HL-60 (cell line): ENCODE measurements at regions not wholly inside any gene's neighbourhood (a gene's known extent, or its start where the extent isn't known, plus 50 kb on each side); places are given as distances from the start of the nearest gene placed in this dataset.

Experiments used
- DNase-seq, 2 experiments: peaks; one replicate each; pipeline ENCODE4 v3.0.0-alpha.2; 2010 to 2020; ENCODE audit warnings: low read depth in 1 of 2, low spot score in 1 of 2
- H3K27ac ChIP-seq: fragments of 250-450 bp; sonication (Bioruptor Pico); replicated peaks from 2 replicates; pipeline ENCODE4 v1.5.1; 2020; ENCODE audit warnings: mild to moderate bottlenecking, moderate library complexity
- H3K27me3 ChIP-seq: fragments of 250-450 bp; sonication (Bioruptor Pico); 2 replicates; pipeline ENCODE4 v1.5.1; 2021; ENCODE audit warnings: mild to moderate bottlenecking, moderate library complexity; ENCODE audit not compliant: insufficient read depth, poor library complexity, severe bottlenecking
- H3K4me3 ChIP-seq: replicated peaks from 2 replicates; pipeline ENCODE4 v1.5.1; 2011; ENCODE audit warnings: mild to moderate bottlenecking, control low read depth, low read length; ENCODE audit not compliant: insufficient read depth
- CTCF ChIP-seq: IDR thresholded peaks from one replicate; pipeline ENCODE4 v1.5.1; 2011; ENCODE audit warnings: low read length, control low read depth, inconsistent platforms; ENCODE audit not compliant: insufficient read depth
- GABPA ChIP-seq: IDR thresholded peaks from 2 replicates; pipeline ENCODE4 v1.6.1; 2012; ENCODE audit warnings: low read depth
- POLR2AphosphoS5 ChIP-seq: IDR thresholded peaks from 2 replicates; pipeline ENCODE4 v1.6.1; 2012; ENCODE audit warnings: low read depth
- REST ChIP-seq: IDR thresholded peaks from 2 replicates; pipeline ENCODE4 v1.6.1; 2012; ENCODE audit warnings: low read depth; ENCODE audit not compliant: insufficient replicate concordance
- SPI1 ChIP-seq: IDR thresholded peaks from 2 replicates; pipeline ENCODE4 v1.6.1; 2012; ENCODE audit warnings: low read depth, mild to moderate bottlenecking, borderline replicate concordance

GRCh38 chr5:167448376-167448775 is 843.1 kb upstream of the WWC1 start:
- TF ChIP-seq SPI1 (no peak), REST (no peak), POLR2AphosphoS5 (no peak), GABPA (no peak), CTCF (no peak)
- H3K27me3 ChIP-seq = no peaks in the 10 kb centered on the region
- no peak overlapping the region for H3K27ac ChIP-seq
- H3K4me3 ChIP-seq = no peak overlapping the region
- no peak for DNase-seq

- no peaks in the 10 kb centered on the region for H3K27me3 ChIP-seq
- H3K27ac ChIP-seq = no peak overlapping the region
- TF ChIP-seq GABPA = no peak
- TF ChIP-seq REST = no peak
- no peak for TF ChIP-seq CTCF
- TF ChIP-seq SPI1 = no peak
- TF ChIP-seq POLR2AphosphoS5 = no peak
- no peak for DNase-seq
- no peak overlapping the region for H3K4me3 ChIP-seq
Measured at GRCh38 chr5:167451076-167451475, 840.4 kb upstream of the WWC1 start.

- Histone ChIP-seq H3K27me3 (no peaks in the 10 kb centered on the region), H3K4me3 (no peak overlapping the region), H3K27ac (no peak overlapping the region)
- TF ChIP-seq CTCF (no peak), SPI1 (no peak), POLR2AphosphoS5 (no peak), GABPA (no peak), REST (no peak)
- DNase-seq = no peak
Measured at GRCh38 chr5:167452136-167452535, 839.3 kb upstream of the WWC1 start.
